K562 (cell line): ENCODE measurements at regions not wholly inside any gene's neighbourhood (a gene's known extent, or its start where the extent isn't known, plus 50 kb on each side); places are given as distances from the start of the nearest gene placed in this dataset.

Experiments used
- ATAC-seq: fragments of 200-7000 bp; cut with Tn5 transposase; 3 replicates; pipeline ENCODE4 v1.9.1; 2020; ENCODE audit warnings: moderate library complexity
- BruUV-seq: library from RNA; stranded (reverse); fragments of 400-500 nt; replicated peaks from 2 replicates; lab custom pipeline; 2021; lab: Mats Ljungman, UMichigan
- CTCF ChIA-PET: fragments of 300-600 bp; formaldehyde crosslinking; extraction: SDS; loops from one replicate; lab custom pipeline; 2021; ENCODE audit warnings: low intra/inter-chr PET ratio; lab: Yijun Ruan, JAX
- POLR2A ChIA-PET: fragments of 300-600, 350-650 bp; sonication (Branson Sonifier 250); formaldehyde crosslinking; extraction: SDS; loops from one replicate; lab custom pipeline; 2021; ENCODE audit warnings: antibody characterized with exemption, inconsistent platforms; lab: Yijun Ruan, JAX
- DNase-seq, 4 experiments: peaks; one replicate each; pipeline versions ENCODE4 v3.0.0 to v3.0.0-alpha.2; 2011 to 2018; ENCODE audit warnings: low spot score in 3 of 4, mixed read lengths in 3 of 4; ENCODE audit errors: extremely low read depth in 1 of 4
- FAIRE-seq: peaks from 2 replicates; lab custom pipeline; 2011; peaks lifted over from hg19 to GRCh38; lab: Jason Lieb, UNC
- H2AFZ ChIP-seq: 2 replicates; pipeline ENCODE4 v1.6.0; 2011; ENCODE audit warnings: low read depth, low read length, control low read depth, inconsistent platforms
- H3K27ac ChIP-seq: fragments of 200-600 bp; 3 replicates; pipeline ENCODE4 v1.8.0; 2011; ENCODE audit warnings: low read depth, mild to moderate bottlenecking, control low read depth, inconsistent platforms, low read length, moderate library complexity, mixed read lengths; ENCODE audit errors: extremely low read depth
- H3K27me3 ChIP-seq, 2 experiments: fragments of 300-600 bp in 1 of 2; 2 replicates in 1 of 2; 3 replicates in 1 of 2; pipeline versions ENCODE4 v1.6.0 to v1.8.0; 2011; ENCODE audit warnings: inconsistent platforms in 2 of 2, low read length in 2 of 2, mild to moderate bottlenecking in 1 of 2, mixed read lengths in 1 of 2, moderate library complexity in 1 of 2; ENCODE audit not compliant: control insufficient read depth in 2 of 2, insufficient read depth in 2 of 2
- H3K36me3 ChIP-seq: fragments of 300-600 bp; 3 replicates; pipeline ENCODE4 v1.8.0; 2011; ENCODE audit warnings: mild to moderate bottlenecking, low read length, inconsistent platforms; ENCODE audit not compliant: control insufficient read depth, insufficient read depth
- H3K4me1 ChIP-seq, 2 experiments: fragments of 200-600 bp in 1 of 2; replicated peaks in 1 of 2; 2 replicates in 1 of 2; 3 replicates in 1 of 2; pipeline versions ENCODE4 v1.5.1 to v1.8.0; 2011; ENCODE audit warnings: inconsistent platforms in 2 of 2, low read length in 2 of 2, mild to moderate bottlenecking in 1 of 2, mixed read lengths in 1 of 2, moderate library complexity in 1 of 2; ENCODE audit not compliant: control insufficient read depth in 2 of 2, insufficient read depth in 2 of 2
- H3K4me2 ChIP-seq: 2 replicates; pipeline ENCODE4 v1.6.1; 2011; ENCODE audit warnings: low read length, control low read depth, inconsistent platforms, mixed read lengths; ENCODE audit not compliant: insufficient read depth
- H3K4me3 ChIP-seq: fragments of 200-600 bp; sonication (generic), shearing (Covaris generic); 2 replicates; pipeline ENCODE4 v1.5.1; 2016; ENCODE audit warnings: control low read depth, inconsistent platforms
- H3K79me2 ChIP-seq: fragments of 200-600 bp; 3 replicates; pipeline ENCODE4 v1.8.0; 2011; ENCODE audit warnings: low read length, inconsistent platforms; ENCODE audit not compliant: control insufficient read depth, insufficient read depth
- H3K9ac ChIP-seq, 2 experiments: 2 replicates each; pipeline versions ENCODE4 v1.6.0 to v1.6.1; 2011; ENCODE audit warnings: low read depth in 2 of 2, low read length in 2 of 2, control low read depth in 1 of 2, inconsistent platforms in 1 of 2, mild to moderate bottlenecking in 1 of 2, mixed read lengths in 1 of 2; ENCODE audit not compliant: insufficient read depth in 1 of 2
- H3K9me1 ChIP-seq: one replicate; pipeline ENCODE4 v1.6.0; 2011; ENCODE audit warnings: inconsistent platforms, mild to moderate bottlenecking, low read length, moderate library complexity; ENCODE audit not compliant: control insufficient read depth, insufficient read depth
- H3K9me3 ChIP-seq: replicated peaks from 2 replicates; pipeline ENCODE4 v1.5.1; 2011; ENCODE audit warnings: low read depth, low read length, inconsistent platforms; ENCODE audit not compliant: control insufficient read depth, insufficient read depth
- H4K20me1 ChIP-seq: replicated peaks from 2 replicates; pipeline ENCODE4 v1.6.1; 2011; ENCODE audit warnings: low read length, inconsistent platforms, mixed read lengths; ENCODE audit not compliant: control insufficient read depth, insufficient read depth
- ASH1L ChIP-seq: fragments of 450-650 bp; IDR thresholded peaks from 2 replicates; pipeline ENCODE4 v1.6.1; 2018; ENCODE audit warnings: borderline replicate concordance, mild to moderate bottlenecking, low read depth; ENCODE audit not compliant: partially characterized antibody
- BDP1 ChIP-seq: IDR thresholded peaks from 3 replicates; pipeline ENCODE4 v1.6.1; 2011; ENCODE audit not compliant: insufficient read length, insufficient read depth
- CBFA2T3 ChIP-seq: fragments of 450-650 bp; IDR thresholded peaks from 2 replicates; pipeline ENCODE4 v1.6.1; 2017
- GABPB1 ChIP-seq: sonication (generic); formaldehyde crosslinking; IDR thresholded peaks from 2 replicates; pipeline ENCODE4 v1.8.0; 2022; ENCODE audit warnings: mild to moderate bottlenecking, missing genetic modification reagents
- HDAC8 ChIP-seq: fragments of 450-650 bp; IDR thresholded peaks from 2 replicates; pipeline ENCODE4 v1.6.1; 2016; ENCODE audit warnings: mild to moderate bottlenecking, missing genetic modification characterization, moderate library complexity, missing compliant biosample characterization
- HMGN3 ChIP-seq: IDR thresholded peaks from 2 replicates; pipeline ENCODE4 v1.6.1; 2011; ENCODE audit warnings: borderline replicate concordance, low read depth, mild to moderate bottlenecking, mixed read lengths, low read length; ENCODE audit not compliant: insufficient read length; ENCODE audit errors: extremely low read depth
- MCM5 ChIP-seq: fragments of 450-650 bp; IDR thresholded peaks from 2 replicates; pipeline ENCODE4 v1.6.1; 2016; ENCODE audit warnings: low read depth
- MXI1 ChIP-seq: IDR thresholded peaks from 2 replicates; pipeline ENCODE4 v1.6.1; 2011; ENCODE audit warnings: low read depth, mild to moderate bottlenecking, improper control_type of control experiment, low read length
- RBM25 ChIP-seq: fragments of 200-400 bp; formaldehyde crosslinking; IDR thresholded peaks from 2 replicates; pipeline ENCODE4 v1.6.1; 2018; ENCODE audit warnings: low read length, low read depth, moderate library complexity; ENCODE audit not compliant: severe bottlenecking
- SOX6 ChIP-seq: fragments of 450-650 bp; IDR thresholded peaks from 2 replicates; pipeline ENCODE4 v1.6.1; 2014; ENCODE audit warnings: mild to moderate bottlenecking
- THAP7 ChIP-seq: fragments of 250-450 bp; sonication (Bioruptor Pico); IDR thresholded peaks from 2 replicates; pipeline ENCODE4 v1.5.0; 2021
- ZFP1 ChIP-seq: fragments of 450-650 bp; formaldehyde crosslinking; IDR thresholded peaks from 2 replicates; pipeline ENCODE4 v1.4.0; 2020; ENCODE audit warnings: mild to moderate bottlenecking, mixed read lengths
- ZFP36 ChIP-seq: fragments of 150-350 bp; IDR thresholded peaks from 2 replicates; pipeline ENCODE4 v1.6.1; 2018; ENCODE audit warnings: low read length, low read depth; ENCODE audit not compliant: partially characterized antibody
- WGBS: fragments of 100-300 bp; shearing (Covaris generic); methylation state at CpG from one replicate; pipeline ENCODE4 v1.1.6; 2016; ENCODE audit warnings: low coverage, mixed read lengths; ENCODE audit not compliant: insufficient coverage; ENCODE audit errors: missing lambda C conversion rate; 5-methylcytosine and 5-hydroxymethylcytosine counted together
- in situ Hi-C: fragments of 300-500 bp; cut with MboI; formaldehyde crosslinking; loops from 4 replicates; pipeline ENCODE4 v1.15.0; 2018; ENCODE audit warnings: inconsistent platforms, mixed read lengths
- intact Hi-C: fragments of 100-400 bp; cut with micrococcal nuclease; formaldehyde crosslinking; loops from 2 replicates; pipeline ENCODE4 v1.14.2; 2022
- TF ChIP-seq, protein P1 (sequence below): sonication (generic); formaldehyde crosslinking; IDR thresholded peaks from 2 replicates; pipeline ENCODE4 v1.8.0; 2022; ENCODE audit warnings: mild to moderate bottlenecking, low read depth, missing genetic modification reagents
- TF ChIP-seq, protein P2 (sequence below): sonication (generic); IDR thresholded peaks from 2 replicates; pipeline ENCODE4 v1.6.1; 2016

GRCh38 chr1:14301704-14302024 is 296.8 kb upstream of the KAZN start:
- intact Hi-C loops: no loop called here
- H3K27me3 ChIP-seq: peaks cover 12 to 53% of the 10 kb centered on the region in 2 experiments
- TF ChIP-seq THAP7 (no peak), RBM25 (peak; percentile 71), ZFP36 (peak; percentile 74), BDP1 (no peak), SOX6 (no peak)
- TF ChIP-seq, all 486 proteins: peak for 2
- Histone ChIP-seq H2AFZ (no peak overlapping the region), H3K79me2 (no peaks in the 10 kb centered on the region), H3K9me3 (no peaks in the 10 kb centered on the region), H3K36me3 (no peaks in the 10 kb centered on the region), H3K9me1 (no peaks in the 10 kb centered on the region), H3K27ac (no peak overlapping the region), H3K4me1 (no peaks in the 10 kb centered on the region), H3K4me3 (no peak overlapping the region), H3K9ac (no peak overlapping the region), H4K20me1 (no peaks in the 10 kb centered on the region), H3K4me2 (no peak overlapping the region)
- POLR2A ChIA-PET: no interaction called here
- no TSS peak for BruUV-seq
- DNase-seq: no peak
- ATAC-seq: no peak
- WGBS: 2% methylated on average over 4 of the region's 4 CpGs
- CTCF ChIA-PET: no interaction called here
- FAIRE-seq: no peak
- in situ Hi-C loops: no loop called here

GRCh38 chr1:14302025-14302424 is 296.5 kb upstream of the KAZN start:
- Histone ChIP-seq H3K79me2 (no peaks in the 10 kb centered on the region), H3K9me3 (no peaks in the 10 kb centered on the region), H3K27me3 (peaks cover 12 to 52% of the 10 kb centered on the region in 2 experiments), H3K4me2 (no peak overlapping the region), H2AFZ (no peak overlapping the region), H3K4me1 (no peaks in the 10 kb centered on the region), H3K27ac (no peak overlapping the region), H3K36me3 (no peaks in the 10 kb centered on the region), H3K9ac (no peak overlapping the region), H4K20me1 (no peaks in the 10 kb centered on the region), H3K9me1 (no peaks in the 10 kb centered on the region), H3K4me3 (no peak overlapping the region)
- CTCF ChIA-PET: no interaction called here
- intact Hi-C loops: no loop called here
- in situ Hi-C loops: no loop called here
- DNase-seq: no peak
- 2% methylated on average over 3 of the region's 3 CpGs for WGBS
- no peak for ATAC-seq
- peak; percentile 23 for FAIRE-seq
- BruUV-seq: no TSS peak
- POLR2A ChIA-PET: no interaction called here
- TF ChIP-seq ASH1L (no peak), HMGN3 (no peak), MXI1 (no peak), MCM5 (no peak), GABPB1 (CRISPR knock-in tag) (no peak), CBFA2T3 (no peak), ZFP1 (CRISPR knock-in tag) (no peak), HDAC8 (no peak)
- TF ChIP-seq, protein P1, sequence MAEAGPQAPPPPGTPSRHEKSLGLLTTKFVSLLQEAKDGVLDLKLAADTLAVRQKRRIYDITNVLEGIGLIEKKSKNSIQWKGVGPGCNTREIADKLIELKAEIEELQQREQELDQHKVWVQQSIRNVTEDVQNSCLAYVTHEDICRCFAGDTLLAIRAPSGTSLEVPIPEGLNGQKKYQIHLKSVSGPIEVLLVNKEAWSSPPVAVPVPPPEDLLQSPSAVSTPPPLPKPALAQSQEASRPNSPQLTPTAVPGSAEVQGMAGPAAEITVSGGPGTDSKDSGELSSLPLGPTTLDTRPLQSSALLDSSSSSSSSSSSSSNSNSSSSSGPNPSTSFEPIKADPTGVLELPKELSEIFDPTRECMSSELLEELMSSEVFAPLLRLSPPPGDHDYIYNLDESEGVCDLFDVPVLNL (CRISPR knock-in tag): no peak
- TF ChIP-seq, protein P2, sequence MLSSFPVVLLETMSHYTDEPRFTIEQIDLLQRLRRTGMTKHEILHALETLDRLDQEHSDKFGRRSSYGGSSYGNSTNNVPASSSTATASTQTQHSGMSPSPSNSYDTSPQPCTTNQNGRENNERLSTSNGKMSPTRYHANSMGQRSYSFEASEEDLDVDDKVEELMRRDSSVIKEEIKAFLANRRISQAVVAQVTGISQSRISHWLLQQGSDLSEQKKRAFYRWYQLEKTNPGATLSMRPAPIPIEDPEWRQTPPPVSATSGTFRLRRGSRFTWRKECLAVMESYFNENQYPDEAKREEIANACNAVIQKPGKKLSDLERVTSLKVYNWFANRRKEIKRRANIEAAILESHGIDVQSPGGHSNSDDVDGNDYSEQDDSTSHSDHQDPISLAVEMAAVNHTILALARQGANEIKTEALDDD: no peak
